Cardiac muscle cell (in vitro differentiated cells and primary cell): ENCODE measurements at regions not wholly inside any gene's neighbourhood (a gene's known extent, or its start where the extent isn't known, plus 50 kb on each side); places are given as distances from the start of the nearest gene placed in this dataset.
"Not testable (repeated sequence)": the region's sequence is repeated elsewhere in the genome, so short reads cannot be mapped to it uniquely, and the experiment has no call there.

Experiments used
- DNase-seq, 2 donors: peaks; one replicate each; pipeline versions ENCODE4 v3.0.0 to v3.0.0-alpha.2; 2010 to 2017; ENCODE audit warnings: low read depth in 1 of 2, low spot score in 1 of 2
- H3K27ac ChIP-seq: fragments of 200-600 bp; sonication (generic); 2 replicates; pipeline ENCODE4 v1.5.1; 2016
- H3K27me3 ChIP-seq: fragments of 200-600 bp; sonication (generic); 2 replicates; pipeline ENCODE4 v1.6.0; 2016; ENCODE audit warnings: control low read depth
- H3K36me3 ChIP-seq: fragments of 200-600 bp; sonication (generic); 2 replicates; pipeline ENCODE4 v1.5.1; 2016; ENCODE audit warnings: control low read depth
- H3K4me1 ChIP-seq: fragments of 200-600 bp; sonication (generic); 2 replicates; pipeline ENCODE4 v1.8.1; 2017; ENCODE audit warnings: low read depth, mild to moderate bottlenecking, mixed run types
- H3K4me3 ChIP-seq: fragments of 200-600 bp; sonication (generic); 2 replicates; pipeline ENCODE4 v1.5.1; 2016; ENCODE audit warnings: mild to moderate bottlenecking
- H3K9me3 ChIP-seq: fragments of 200-600 bp; sonication (generic); 2 replicates; pipeline ENCODE4 v1.5.1; 2017; ENCODE audit warnings: low read depth, mild to moderate bottlenecking, control low read depth

DNA sequence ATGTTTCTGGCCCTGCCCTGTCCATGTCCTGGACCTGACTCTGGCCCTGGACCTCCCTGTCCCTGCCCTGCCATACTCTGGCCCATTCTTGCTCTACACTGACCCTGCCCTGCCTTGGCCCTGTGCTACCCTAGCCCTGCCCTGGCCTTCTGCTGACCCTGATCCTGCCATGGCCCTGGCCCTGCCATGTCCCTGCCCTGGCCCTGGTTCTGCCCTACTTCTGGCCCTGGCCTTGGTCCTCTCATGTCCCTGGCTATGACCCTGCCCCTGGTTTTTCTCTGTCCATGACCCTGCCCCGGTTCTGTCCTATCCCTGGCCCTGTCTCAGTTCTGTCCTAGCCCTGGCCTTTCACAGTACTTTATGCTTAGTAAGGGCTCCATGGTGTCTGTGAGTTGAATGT lies 234.5 kb downstream of the GOLGA6L6 start:
- H3K4me3 ChIP-seq, H3K4me1 ChIP-seq, H3K27me3 ChIP-seq, H3K27ac ChIP-seq, H3K9me3 ChIP-seq, H3K36me3 ChIP-seq, DNase-seq: not testable (repeated sequence)

DNA sequence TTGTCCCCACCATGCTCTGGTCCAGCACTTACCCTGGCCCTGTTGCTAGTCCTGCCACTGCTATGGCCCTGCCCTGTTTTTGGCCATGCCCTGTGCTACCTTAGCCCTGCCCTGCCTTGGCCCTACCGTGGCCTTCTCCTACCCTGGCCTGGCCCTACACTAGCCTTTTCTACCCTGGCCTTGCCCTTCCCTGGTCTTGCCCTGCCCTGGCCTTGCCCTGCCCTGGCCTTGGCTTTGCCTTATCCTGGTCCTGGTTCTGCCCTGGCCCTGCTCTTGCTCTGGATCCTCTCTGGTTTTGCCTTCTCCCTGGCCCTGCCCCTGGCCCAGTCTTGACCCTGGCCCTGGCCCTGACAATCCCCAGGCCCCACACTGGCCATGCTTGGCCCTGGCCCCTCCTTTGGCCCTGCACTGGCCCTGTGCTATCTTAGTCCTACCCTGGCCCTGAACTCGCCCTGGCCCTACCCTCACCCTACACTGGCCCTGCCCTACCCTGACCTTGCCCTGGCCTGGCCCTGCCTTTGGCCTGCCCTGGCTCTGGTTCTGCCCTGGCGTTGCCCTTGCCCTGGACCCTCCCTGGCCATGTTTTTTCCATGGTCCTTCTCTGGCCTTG lies 235.0 kb downstream of the GOLGA6L6 start:
- not testable (repeated sequence) for H3K27ac ChIP-seq

DNA sequence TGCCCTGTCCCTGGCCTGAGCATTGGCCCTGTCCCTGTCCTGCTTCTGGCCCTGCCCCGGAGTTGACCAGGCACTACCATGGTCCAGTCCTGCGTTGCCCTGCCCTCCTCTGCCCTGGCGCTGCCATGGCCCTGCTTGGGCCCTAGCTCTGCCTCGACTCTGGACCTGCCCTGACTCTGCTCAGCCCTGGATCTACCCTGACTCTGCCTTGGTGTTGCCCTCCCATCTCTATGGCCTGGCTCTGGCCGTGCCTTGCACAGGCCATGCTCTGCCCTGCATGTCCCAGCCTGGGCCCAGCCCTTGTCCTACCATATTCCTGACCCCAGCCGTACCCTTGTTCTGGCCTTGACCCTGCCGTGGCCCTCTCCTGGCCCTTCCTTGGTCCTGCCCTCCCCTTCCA lies 235.7 kb downstream of the GOLGA6L6 start:
- H3K27ac ChIP-seq, H3K4me3 ChIP-seq, H3K4me1 ChIP-seq, H3K36me3 ChIP-seq, H3K9me3 ChIP-seq, DNase-seq, H3K27me3 ChIP-seq: not testable (repeated sequence)

More for the DNA sequence above, 235.0 kb downstream of the GOLGA6L6 start:
- not testable (repeated sequence) for H3K36me3 ChIP-seq, H3K9me3 ChIP-seq, H3K4me1 ChIP-seq, H3K27me3 ChIP-seq, DNase-seq, H3K4me3 ChIP-seq

DNA sequence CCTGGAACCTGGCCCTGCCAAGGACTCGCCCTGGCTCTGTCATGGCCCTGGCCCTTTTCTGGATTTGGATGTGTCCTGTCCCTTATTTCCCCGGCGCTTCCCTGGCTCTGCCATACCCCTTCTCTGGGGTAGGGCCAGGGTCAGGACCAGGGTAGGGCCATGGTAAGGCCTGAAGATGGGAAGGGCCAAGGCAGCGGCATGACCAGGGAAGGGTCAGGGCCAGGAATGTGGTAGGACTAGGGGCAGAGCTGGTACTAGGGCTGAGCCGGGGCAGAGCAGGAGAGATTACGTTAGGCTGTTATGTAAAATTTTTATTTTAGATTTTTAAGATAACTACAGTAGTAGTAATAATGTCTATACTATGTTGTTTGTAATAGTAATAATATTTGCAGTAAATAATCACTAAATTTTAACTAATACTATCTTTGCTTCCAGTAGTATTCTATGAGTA lies 236.6 kb downstream of the GOLGA6L6 start:
- not testable (repeated sequence) for H3K36me3 ChIP-seq, DNase-seq, H3K27me3 ChIP-seq, H3K27ac ChIP-seq, H3K4me1 ChIP-seq, H3K9me3 ChIP-seq, H3K4me3 ChIP-seq

DNA sequence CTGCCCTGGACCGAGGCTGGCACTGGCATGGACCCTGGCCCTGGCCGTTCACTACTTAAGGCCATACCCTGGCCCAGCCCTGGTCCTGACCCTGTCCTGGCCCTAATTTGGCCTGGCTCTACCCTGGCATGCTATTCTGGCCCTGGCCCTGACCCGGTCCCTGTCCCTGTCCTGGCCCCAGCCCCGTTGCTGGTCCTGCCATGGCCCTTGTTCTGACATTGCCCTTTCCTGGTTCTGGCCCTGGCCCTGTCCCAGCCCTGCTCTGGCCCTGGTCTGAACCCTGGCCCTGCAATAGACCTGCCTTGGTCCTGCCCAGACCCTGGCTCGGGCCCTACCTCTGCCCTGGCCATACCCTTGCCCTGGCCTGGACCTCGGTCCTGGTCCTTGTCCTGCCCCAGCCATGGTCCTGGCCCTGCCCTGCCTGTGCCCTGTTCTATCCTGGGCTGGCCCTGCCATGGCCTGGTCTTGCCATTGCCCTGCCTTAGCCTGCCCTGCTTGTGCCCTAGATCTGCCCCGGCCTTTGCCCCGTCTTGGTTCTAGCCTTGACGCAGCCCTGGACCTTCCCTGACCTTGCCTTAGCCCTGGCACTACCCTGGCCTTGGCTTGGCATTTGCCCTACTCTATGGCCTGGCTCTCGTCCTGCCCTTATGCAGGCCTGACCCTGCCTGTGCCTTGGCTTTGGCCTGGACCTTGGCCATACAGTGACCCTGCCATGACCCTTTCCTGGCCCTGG lies 237.2 kb downstream of the GOLGA6L6 start:
- H3K27me3 ChIP-seq, H3K9me3 ChIP-seq, H3K4me3 ChIP-seq, DNase-seq, H3K36me3 ChIP-seq, H3K27ac ChIP-seq, H3K4me1 ChIP-seq: not testable (repeated sequence)

DNA sequence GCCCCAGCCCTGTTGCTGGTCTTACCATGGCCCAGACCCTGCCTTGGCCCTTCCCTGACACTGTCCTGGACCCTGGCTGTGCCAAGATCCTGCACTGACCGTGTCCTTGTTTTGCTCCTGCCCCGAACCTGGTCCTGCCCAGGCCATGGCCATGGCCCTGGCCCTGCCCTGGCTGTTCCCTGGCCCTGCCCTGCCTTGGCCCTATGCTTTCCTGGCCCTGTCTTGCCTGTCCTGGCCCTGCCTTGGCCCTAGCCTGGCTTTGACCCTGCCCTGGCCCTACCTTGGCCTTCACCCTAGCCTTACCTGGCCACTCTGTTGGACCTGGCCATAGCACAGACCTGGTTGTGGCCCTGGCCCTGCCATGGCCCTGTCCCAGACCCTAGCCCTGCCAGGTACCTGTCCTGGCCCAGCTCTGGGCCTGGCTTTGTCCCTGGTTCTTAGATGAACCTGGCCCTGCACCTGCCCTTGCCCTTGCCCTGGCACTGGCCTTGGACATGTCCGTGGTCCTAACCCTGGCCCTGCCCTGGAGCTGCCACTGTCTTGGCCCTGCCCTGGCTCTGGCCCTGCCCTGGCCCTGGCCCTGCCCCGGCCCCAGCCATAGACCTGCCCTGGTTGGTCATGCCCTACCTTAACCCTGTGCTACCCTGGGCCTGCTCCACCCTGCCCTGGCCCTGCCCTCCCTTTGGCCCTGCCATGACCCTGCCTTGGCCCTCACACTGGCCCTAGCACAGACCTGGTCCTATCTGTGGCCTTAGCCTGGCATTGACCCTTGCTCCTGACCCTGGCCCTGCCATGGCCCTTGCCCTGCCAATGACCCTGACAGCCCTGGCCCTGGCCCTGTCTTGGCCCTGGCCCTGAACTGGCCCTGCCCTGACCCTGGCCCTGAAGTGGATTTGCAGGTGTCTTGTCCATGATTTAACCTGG lies 238.1 kb downstream of the GOLGA6L6 start:
- not testable (repeated sequence) for H3K36me3 ChIP-seq, H3K4me3 ChIP-seq, H3K27me3 ChIP-seq, H3K27ac ChIP-seq, DNase-seq, H3K4me1 ChIP-seq
- peaks cover 12% of the 10 kb centered on the region for H3K9me3 ChIP-seq

DNA sequence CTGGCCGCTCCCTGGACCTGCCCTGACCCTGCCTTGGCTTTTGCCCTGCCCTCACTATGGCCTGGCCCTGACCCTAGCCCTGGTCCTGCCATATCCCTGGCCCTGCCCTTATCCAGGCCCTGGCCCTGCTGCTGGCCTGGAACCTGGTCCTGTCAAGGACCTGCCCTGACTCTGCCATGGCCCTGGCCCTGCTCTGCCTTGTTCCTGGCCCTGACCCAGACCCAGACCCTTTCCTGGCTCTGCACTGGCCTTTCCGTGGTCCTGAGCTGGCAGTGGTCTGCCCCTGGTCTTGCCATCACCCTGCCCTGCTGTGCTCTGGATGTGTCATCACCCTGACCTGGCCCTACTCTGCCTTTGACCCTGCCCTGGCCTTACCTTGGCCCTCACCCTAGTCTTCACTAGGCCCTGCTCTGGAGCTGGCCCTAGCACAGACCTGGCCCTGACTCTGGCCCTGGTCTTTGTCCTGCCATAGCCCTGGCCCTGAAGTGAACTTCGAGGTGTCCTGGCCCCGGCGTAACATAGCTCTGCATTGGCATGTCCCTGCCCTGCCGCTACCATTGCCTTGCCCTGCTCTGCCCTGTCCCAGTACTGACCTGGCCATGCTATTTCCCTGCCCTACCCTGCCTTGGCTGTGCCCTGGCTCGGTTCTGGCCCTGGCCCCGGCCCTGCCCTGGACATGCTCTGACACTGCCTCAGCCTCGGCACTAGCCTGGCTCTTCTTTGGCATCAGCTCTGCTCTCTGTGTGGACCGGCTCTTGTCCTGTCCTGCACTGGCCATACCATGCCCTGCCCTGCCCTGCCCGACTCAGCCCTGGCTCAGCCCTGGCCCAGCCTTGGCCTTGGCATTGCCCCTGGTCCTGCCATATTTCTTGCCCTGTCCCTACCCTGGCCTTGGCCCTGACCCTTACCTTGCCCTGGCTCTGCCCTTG lies 239.2 kb downstream of the GOLGA6L6 start:
- not testable (repeated sequence) for H3K36me3 ChIP-seq, H3K27ac ChIP-seq, H3K4me1 ChIP-seq, DNase-seq, H3K27me3 ChIP-seq, H3K4me3 ChIP-seq
- peaks cover 18% of the 10 kb centered on the region for H3K9me3 ChIP-seq

DNA sequence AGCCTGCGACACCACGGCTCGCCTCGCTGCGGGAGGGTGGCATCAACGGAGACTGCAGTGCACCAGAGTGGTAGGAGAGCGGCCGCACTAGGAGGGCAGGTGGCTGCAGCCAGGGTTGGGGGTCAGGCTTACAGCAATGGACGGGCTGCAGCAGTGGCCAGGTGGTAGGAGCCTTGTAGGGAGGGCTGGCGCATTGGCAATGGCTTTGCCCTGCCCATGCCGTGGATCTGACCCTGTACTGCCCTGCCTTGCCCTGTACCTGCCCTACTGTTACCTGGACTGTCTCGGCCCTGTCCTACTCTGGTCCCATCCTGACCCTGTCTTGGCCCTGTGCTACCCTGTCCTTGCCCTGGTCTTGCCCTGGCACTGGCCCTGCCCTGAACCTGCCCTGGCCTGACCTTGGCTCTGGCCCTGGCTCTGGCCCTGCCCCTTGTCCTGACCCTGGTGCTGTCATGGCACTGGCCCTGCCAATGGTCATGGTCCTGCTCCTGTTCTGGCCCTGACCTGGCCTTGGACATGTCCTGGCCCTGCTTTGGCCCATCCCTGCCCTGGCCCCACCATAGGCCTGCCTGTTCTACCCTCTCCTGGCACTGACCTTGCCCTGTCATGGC lies 240.0 kb downstream of the GOLGA6L6 start:
- H3K27ac ChIP-seq, H3K4me1 ChIP-seq, DNase-seq, H3K36me3 ChIP-seq, H3K27me3 ChIP-seq, H3K4me3 ChIP-seq: not testable (repeated sequence)
- peaks cover 18% of the 10 kb centered on the region for H3K9me3 ChIP-seq

DNA sequence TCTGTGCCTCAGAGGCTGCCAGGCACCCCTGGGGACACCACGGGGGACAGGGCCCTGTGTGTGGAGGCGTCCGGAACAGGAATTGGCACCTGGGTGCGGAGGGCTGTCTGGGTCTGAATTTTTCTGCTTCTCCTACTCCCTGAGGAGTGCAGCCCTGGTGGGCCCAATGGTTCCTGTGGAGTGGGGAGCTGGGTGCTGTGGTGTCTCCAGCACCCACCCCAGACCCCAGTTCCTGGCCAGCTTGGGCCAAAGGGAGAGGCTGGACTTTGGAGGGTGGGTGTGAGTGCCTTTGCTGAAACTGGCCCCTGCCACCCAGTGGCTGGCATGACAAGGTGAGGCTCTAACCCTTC lies 240.6 kb downstream of the GOLGA6L6 start:
- H3K9me3 ChIP-seq: peaks cover 21% of the 10 kb centered on the region

DNA sequence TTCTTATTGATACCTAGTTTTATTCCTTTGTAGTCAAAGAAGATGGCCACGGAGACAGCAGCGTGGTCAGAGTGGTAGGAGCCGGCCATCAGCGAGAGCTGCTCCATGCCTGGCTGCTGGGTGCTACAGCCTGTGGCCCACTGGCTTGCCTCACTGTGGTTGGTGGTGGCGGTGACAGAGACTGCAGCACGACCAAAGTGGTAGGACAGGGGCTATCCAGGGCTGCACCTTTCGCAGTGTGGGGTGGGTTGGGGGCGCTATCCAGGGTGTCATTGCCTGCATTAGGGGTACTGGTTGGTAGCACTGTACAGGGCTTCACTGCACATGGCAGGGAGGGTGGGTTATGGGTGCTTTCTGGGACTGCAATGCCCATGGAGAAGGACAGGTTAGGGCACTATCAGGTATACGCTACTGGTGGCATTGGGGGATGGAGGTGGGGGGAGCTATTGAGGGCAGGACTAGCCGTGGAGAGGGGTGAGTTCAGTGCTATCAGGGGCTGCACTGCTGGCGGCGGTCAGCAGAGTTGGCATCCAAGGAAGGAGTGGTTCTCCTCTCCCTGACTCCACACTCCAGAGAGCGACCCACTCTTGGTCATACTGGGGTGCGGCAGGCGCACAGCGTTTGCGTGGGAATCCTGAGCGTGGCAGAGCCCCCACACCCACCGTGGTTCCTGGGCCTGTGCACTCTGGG lies 241.1 kb downstream of the GOLGA6L6 start:
- not testable (repeated sequence) for H3K4me3 ChIP-seq, H3K27me3 ChIP-seq, H3K27ac ChIP-seq, H3K36me3 ChIP-seq, H3K4me1 ChIP-seq, DNase-seq
- peaks cover 19% of the 10 kb centered on the region for H3K9me3 ChIP-seq

More for the DNA sequence above, 240.6 kb downstream of the GOLGA6L6 start:
- H3K36me3 ChIP-seq, H3K27ac ChIP-seq, H3K4me3 ChIP-seq, DNase-seq, H3K27me3 ChIP-seq, H3K4me1 ChIP-seq: not testable (repeated sequence)

DNA sequence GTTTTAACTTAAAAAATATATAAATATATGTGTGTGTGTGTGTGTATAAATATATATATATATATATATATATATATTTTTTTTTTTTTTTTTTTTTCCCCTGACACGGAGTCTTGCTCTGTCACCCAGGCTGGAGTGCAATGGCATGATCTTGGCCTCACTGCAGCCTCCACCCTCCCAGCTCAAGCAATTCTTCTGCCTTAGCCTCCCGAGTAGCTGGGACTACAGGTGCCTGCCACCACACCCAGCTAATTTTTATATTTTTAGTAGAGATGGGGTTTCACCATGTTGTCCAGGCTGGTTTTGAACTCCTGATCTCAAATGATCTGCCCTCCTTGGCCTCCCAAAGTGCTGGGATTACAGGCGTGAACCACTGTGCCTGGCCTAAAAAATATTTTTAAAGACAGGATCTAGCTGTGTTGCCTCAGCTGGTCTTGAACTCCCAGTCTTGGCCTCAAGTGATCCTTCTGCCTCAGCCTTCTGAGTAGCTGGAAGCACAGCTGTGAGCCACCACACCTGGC lies 243.9 kb downstream of the GOLGA6L6 start:
- H3K9me3 ChIP-seq: peaks cover 26% of the 10 kb centered on the region
- H3K36me3 ChIP-seq, H3K4me1 ChIP-seq, H3K27ac ChIP-seq, DNase-seq, H3K27me3 ChIP-seq, H3K4me3 ChIP-seq: not testable (repeated sequence)

DNA sequence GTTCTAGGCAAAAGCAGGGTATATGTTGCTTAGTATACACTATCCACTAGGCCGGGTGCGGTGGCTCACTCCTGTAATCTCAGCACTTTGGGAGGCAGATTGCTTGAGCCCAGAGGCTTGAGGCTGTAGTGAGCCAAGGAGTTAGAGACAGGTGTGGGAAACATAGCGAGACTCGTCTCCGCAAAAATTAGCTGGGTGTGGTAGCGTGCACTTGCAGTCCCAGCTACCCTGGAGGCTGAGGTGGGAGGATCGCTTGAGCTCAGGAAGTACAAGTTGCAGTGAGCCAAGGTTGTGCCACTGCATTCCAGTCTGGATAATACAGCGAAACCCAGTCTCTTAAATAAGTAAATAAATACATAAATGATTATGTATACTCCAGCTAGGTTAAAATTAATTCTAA lies 245.3 kb downstream of the GOLGA6L6 start:
- H3K36me3 ChIP-seq, H3K4me3 ChIP-seq, H3K27ac ChIP-seq, DNase-seq, H3K4me1 ChIP-seq, H3K27me3 ChIP-seq: not testable (repeated sequence)
- peaks cover 28% of the 10 kb centered on the region for H3K9me3 ChIP-seq
